Urothelium cell line (cell line): ENCODE measurements at regions not wholly inside any gene's neighbourhood (a gene's known extent, or its start where the extent isn't known, plus 50 kb on each side); places are given as distances from the start of the nearest gene placed in this dataset.

Experiments
- DNase-seq: peaks from one replicate; pipeline ENCODE4 v3.0.0; 2011; ENCODE audit warnings: low spot score, mixed read lengths
- FAIRE-seq: peaks from 2 replicates; lab custom pipeline; 2011; peaks lifted over from hg19 to GRCh38; lab: Jason Lieb, UNC

- DNase-seq (no peak), FAIRE-seq (no peak)
Observed at GRCh38 chr15:69826819-69827175, 270.9 kb downstream of the TLE3 start.

GRCh38 chr15:69827751-69828150 is 270.0 kb downstream of the TLE3 start:
- DNase-seq (no peak), FAIRE-seq (no peak)

GRCh38 chr15:69828181-69828828 is 269.4 kb downstream of the TLE3 start:
- FAIRE-seq: no peak

GRCh38 chr15:69829974-69830373 is 267.7 kb downstream of the TLE3 start:
- no peak for DNase-seq

More at GRCh38 chr15:69828181-69828828, 269.4 kb downstream of the TLE3 start:
- no peak for DNase-seq

GRCh38 chr15:69830430-69830829 is 267.3 kb downstream of the TLE3 start:
- DNase-seq (no peak), FAIRE-seq (no peak)

More at GRCh38 chr15:69829974-69830373, 267.7 kb downstream of the TLE3 start:
- FAIRE-seq: no peak

- FAIRE-seq (no peak), DNase-seq (no peak)
Observed at GRCh38 chr15:69830876-69831275, 266.8 kb downstream of the TLE3 start.

GRCh38 chr15:69834267-69834666 is 263.4 kb downstream of the TLE3 start:
- no peak for FAIRE-seq
- no peak for DNase-seq

- FAIRE-seq: no peak
- DNase-seq: no peak
Observed at GRCh38 chr15:69834761-69835160, 263.0 kb downstream of the TLE3 start.

- DNase-seq: no peak
- FAIRE-seq: no peak
Observed at GRCh38 chr15:69836048-69836447, 261.7 kb downstream of the TLE3 start.

GRCh38 chr15:69836526-69837230 is 261.0 kb downstream of the TLE3 start:
- DNase-seq: no peak
- FAIRE-seq: peak; percentile 75

- no peak for FAIRE-seq
Observed at GRCh38 chr15:69838338-69838737, 259.4 kb downstream of the TLE3 start.

GRCh38 chr15:69838994-69839393 is 258.7 kb downstream of the TLE3 start:
- FAIRE-seq: no peak

More at GRCh38 chr15:69838338-69838737, 259.4 kb downstream of the TLE3 start:
- DNase-seq: no peak

GRCh38 chr15:69841113-69841828 is 256.4 kb downstream of the TLE3 start:
- FAIRE-seq (no peak), DNase-seq (no peak)

More at GRCh38 chr15:69838994-69839393, 258.7 kb downstream of the TLE3 start:
- DNase-seq: no peak

- no peak for FAIRE-seq
- DNase-seq: no peak
Observed at GRCh38 chr15:69842851-69843250, 254.9 kb downstream of the TLE3 start.

GRCh38 chr15:69843276-69843899 is 254.3 kb downstream of the TLE3 start:
- FAIRE-seq (no peak), DNase-seq (no peak)

GRCh38 chr15:69843900-69844304 is 253.8 kb downstream of the TLE3 start:
- DNase-seq: no peak
- peak; percentile 32 for FAIRE-seq

- no peak for DNase-seq
- FAIRE-seq: no peak
Observed at GRCh38 chr15:69845159-69845558, 252.6 kb downstream of the TLE3 start.

- no peak for DNase-seq
- FAIRE-seq: no peak
Observed at GRCh38 chr15:69847625-69848024, 250.1 kb downstream of the TLE3 start.

GRCh38 chr15:69848096-69848495 is 249.6 kb downstream of the TLE3 start:
- DNase-seq: no peak
- no peak for FAIRE-seq

GRCh38 chr15:69848551-69849231 is 249.0 kb downstream of the TLE3 start:
- peak; percentile 74 for FAIRE-seq
- no peak for DNase-seq

GRCh38 chr15:69849232-69849610 is 248.5 kb downstream of the TLE3 start:
- FAIRE-seq (no peak), DNase-seq (no peak)
